Breast epithelium (tissue), 4 donors: ENCODE measurements at regions not wholly inside any gene's neighbourhood (a gene's known extent, or its start where the extent isn't known, plus 50 kb on each side); places are given as distances from the start of the nearest gene placed in this dataset.

Experiments
- DNase-seq, 2 donors: peaks; one replicate each; pipeline ENCODE4 v3.0.0-alpha.2; 2019; ENCODE audit warnings: low spot score in 2 of 2
- H3K27ac ChIP-seq, 2 donors: fragments of 200-600 bp; sonication (generic) in 1 of 2; one replicate each; pipeline ENCODE4 v1.5.1; 2016 to 2019; ENCODE audit warnings: mild to moderate bottlenecking in 1 of 2
- H3K27me3 ChIP-seq, 2 donors: fragments of 200-600 bp; sonication (generic) in 1 of 2; one replicate each; pipeline versions ENCODE4 v1.5.1 to v1.6.0; 2017 to 2019; ENCODE audit warnings: control low read depth in 1 of 2, mild to moderate bottlenecking in 1 of 2
- H3K36me3 ChIP-seq: fragments of 200-600 bp; one replicate; pipeline ENCODE4 v1.5.1; 2019
- H3K4me1 ChIP-seq, 2 donors: fragments of 200-600 bp; sonication (generic); one replicate each; pipeline ENCODE4 v1.5.1; 2016 to 2019; ENCODE audit warnings: control low read depth in 1 of 2
- H3K4me3 ChIP-seq, 3 donors: fragments of 200-600 bp; sonication (generic); 1 replicate in 2 of 3; 2 replicates in 1 of 3; pipeline ENCODE4 v1.5.1; 2016 to 2019; ENCODE audit warnings: mild to moderate bottlenecking in 3 of 3, moderate library complexity in 2 of 3
- H3K9me3 ChIP-seq, 2 donors: fragments of 200-600 bp; sonication (generic) in 1 of 2; one replicate each; pipeline ENCODE4 v1.5.1; 2016 to 2019; ENCODE audit warnings: control low read depth in 1 of 2
- CTCF ChIP-seq, 3 donors: fragments of 450-650 bp; IDR thresholded peaks; one replicate each; pipeline ENCODE4 v1.5.1; 2016 to 2017; ENCODE audit warnings: antibody characterized with exemption in 3 of 3, mild to moderate bottlenecking in 3 of 3, moderate library complexity in 3 of 3
- POLR2A ChIP-seq: fragments of 450-650 bp; IDR thresholded peaks from one replicate; pipeline ENCODE4 v1.6.1; 2016; ENCODE audit warnings: antibody characterized with exemption, mild to moderate bottlenecking, moderate library complexity
- POLR2AphosphoS5 ChIP-seq, 3 donors: sonication (generic); formaldehyde crosslinking; IDR thresholded peaks; one replicate each; pipeline ENCODE4 v1.6.1; 2017; ENCODE audit warnings: antibody characterized with exemption in 3 of 3
- intact Hi-C: fragments of 100-400 bp; cut with DNase I; formaldehyde crosslinking; loops from one replicate; pipeline ENCODE4 v1.15.1; 2023; ENCODE audit warnings: low total_unique reads

- Histone ChIP-seq H3K27me3 (no peaks in the 10 kb centered on the region), H3K9me3 (no peaks in the 10 kb centered on the region), H3K27ac (no peak overlapping the region), H3K4me3 (no peak overlapping the region), H3K4me1 (no peaks in the 10 kb centered on the region), H3K36me3 (no peaks in the 10 kb centered on the region)
- TF ChIP-seq POLR2A, result no peak
- TF ChIP-seq POLR2AphosphoS5 (IDR thresholded peaks at IDR 0.05), result no peak
- no peak for TF ChIP-seq CTCF (IDR thresholded peaks at IDR 0.05)
- DNase-seq, result no peak
- intact Hi-C loops, result loop anchor here (5.0 kb wide), 1 partner anchor 1068 kb away; no protein-coding TSS in a partner anchor
Measured at GRCh38 chr4:126440297-126440696, 1125.5 kb downstream of the FAT4 start.

- Histone ChIP-seq H3K27me3 (no peaks in the 10 kb centered on the region), H3K9me3 (no peaks in the 10 kb centered on the region), H3K4me3 (no peak overlapping the region), H3K27ac (peak overlapping the region in 1 of 2 donors; percentile 19), H3K4me1 (no peaks in the 10 kb centered on the region), H3K36me3 (no peaks in the 10 kb centered on the region)
- intact Hi-C loops, result loop anchor here (2.0 to 5.0 kb wide), 2 partner anchors 19 to 1069 kb away; no protein-coding TSS in a partner anchor
- no peak for DNase-seq
- TF ChIP-seq CTCF (IDR thresholded peaks at IDR 0.05), result no peak
- TF ChIP-seq POLR2AphosphoS5 (IDR thresholded peaks at IDR 0.05), result no peak
- no peak for TF ChIP-seq POLR2A
Measured at GRCh38 chr4:126441173-126442035, 1126.6 kb downstream of the FAT4 start.

GRCh38 chr4:126445596-126445995 lies 1130.8 kb downstream of the FAT4 start:
- Histone ChIP-seq H3K27ac (no peak overlapping the region), H3K9me3 (no peaks in the 10 kb centered on the region), H3K27me3 (no peaks in the 10 kb centered on the region), H3K36me3 (no peaks in the 10 kb centered on the region), H3K4me1 (no peaks in the 10 kb centered on the region), H3K4me3 (no peak overlapping the region)
- DNase-seq, result no peak
- intact Hi-C loops, result no loop called here
- TF ChIP-seq CTCF (IDR thresholded peaks at IDR 0.05), result no peak
- no peak for TF ChIP-seq POLR2A
- no peak for TF ChIP-seq POLR2AphosphoS5 (IDR thresholded peaks at IDR 0.05)

- H3K27me3 ChIP-seq, result no peaks in the 10 kb centered on the region
- intact Hi-C loops, result no loop called here
- no peaks in the 10 kb centered on the region for H3K36me3 ChIP-seq
- no peaks in the 10 kb centered on the region for H3K9me3 ChIP-seq
- no peaks in the 10 kb centered on the region for H3K4me1 ChIP-seq
- TF ChIP-seq POLR2A, result no peak
- no peak for TF ChIP-seq CTCF (IDR thresholded peaks at IDR 0.05)
- no peak for TF ChIP-seq POLR2AphosphoS5 (IDR thresholded peaks at IDR 0.05)
- H3K27ac ChIP-seq, result no peak overlapping the region
- no peak for DNase-seq
- H3K4me3 ChIP-seq, result no peak overlapping the region
Measured at GRCh38 chr4:126446917-126447316, 1132.2 kb downstream of the FAT4 start.

GRCh38 chr4:126448086-126448845 lies 1133.5 kb downstream of the FAT4 start:
- no peak overlapping the region for H3K4me3 ChIP-seq
- no peak for TF ChIP-seq POLR2A
- no peaks in the 10 kb centered on the region for H3K9me3 ChIP-seq
- intact Hi-C loops, result no loop called here
- no peak for DNase-seq
- no peak overlapping the region for H3K27ac ChIP-seq
- no peaks in the 10 kb centered on the region for H3K27me3 ChIP-seq
- no peaks in the 10 kb centered on the region for H3K4me1 ChIP-seq
- no peaks in the 10 kb centered on the region for H3K36me3 ChIP-seq
